NCI-H2227 (cell line): ENCODE measurements at regions not wholly inside any gene's neighbourhood (a gene's known extent, or its start where the extent isn't known, plus 50 kb on each side); places are given as distances from the start of the nearest gene placed in this dataset.

ENCODE experiments used
- DNase-seq: peaks from one replicate; lab custom pipeline; 2025; ENCODE audit not compliant: unreplicated experiment; lab: John Stamatoyannopoulos, UW

- no peak for DNase-seq
Measured at GRCh38 chr11:19525276-19525675, 187.4 kb upstream of the NAV2 start.

- DNase-seq, result peak; percentile 30
Measured at GRCh38 chr11:19524171-19524671, 188.4 kb upstream of the NAV2 start.

GRCh38 chr11:19520681-19521080 is 192.0 kb upstream of the NAV2 start:
- DNase-seq, result no peak

GRCh38 chr11:19519912-19520641 is 192.6 kb upstream of the NAV2 start:
- DNase-seq, result peak; percentile 67

- DNase-seq, result no peak
Measured at GRCh38 chr11:19519353-19519752, 193.3 kb upstream of the NAV2 start.

GRCh38 chr11:19513253-19513652 is 199.4 kb upstream of the NAV2 start:
- DNase-seq, result no peak

- DNase-seq, result no peak
Measured at GRCh38 chr11:19512618-19513017, 200.0 kb upstream of the NAV2 start.

GRCh38 chr11:19511413-19512183 is 201.0 kb upstream of the NAV2 start:
- peak; percentile 26 for DNase-seq

- no peak for DNase-seq
Measured at GRCh38 chr11:19511066-19511412, 201.6 kb upstream of the NAV2 start.

GRCh38 chr11:19510468-19510867 is 202.2 kb upstream of the NAV2 start:
- DNase-seq, result no peak

GRCh38 chr11:19509215-19509614 is 203.4 kb upstream of the NAV2 start:
- DNase-seq, result no peak

- no peak for DNase-seq
Measured at GRCh38 chr11:19508165-19508564, 204.5 kb upstream of the NAV2 start.

GRCh38 chr11:19506816-19507486 is 205.7 kb upstream of the NAV2 start:
- peak; percentile 11 for DNase-seq

GRCh38 chr11:19502691-19503253 is 209.9 kb upstream of the NAV2 start:
- no peak for DNase-seq

GRCh38 chr11:19501631-19502030 is 211.0 kb upstream of the NAV2 start:
- no peak for DNase-seq

- no peak for DNase-seq
Measured at GRCh38 chr11:19499999-19500398, 212.6 kb upstream of the NAV2 start.

- peak; percentile 77 for DNase-seq
Measured at GRCh38 chr11:19499026-19499669, 213.5 kb upstream of the NAV2 start.

GRCh38 chr11:19493446-19494213 is 219.0 kb upstream of the NAV2 start:
- DNase-seq, result no peak

GRCh38 chr11:19482319-19483100 is 230.1 kb upstream of the NAV2 start:
- no peak for DNase-seq
